Neural cell (in vitro differentiated cells): ENCODE measurements at regions not wholly inside any gene's neighbourhood (a gene's known extent, or its start where the extent isn't known, plus 50 kb on each side); places are given as distances from the start of the nearest gene placed in this dataset.

ENCODE experiments used
- H2AFZ ChIP-seq: fragments of 200-600, 300-800 bp; sonication (generic), shearing (Covaris generic); 2 replicates; pipeline ENCODE4 v1.6.0; 2014; ENCODE audit warnings: low read depth, mild to moderate bottlenecking, antibody characterized with exemption, low read length, moderate library complexity
- H3F3A ChIP-seq: fragments of 200-600 bp; shearing (Covaris generic); 2 replicates; pipeline ENCODE4 v1.6.1; 2016; ENCODE audit warnings: mild to moderate bottlenecking, moderate library complexity, mixed read lengths, antibody characterized with exemption, low read length; ENCODE audit not compliant: insufficient read depth, poor library complexity, severe bottlenecking
- H3K27ac ChIP-seq: fragments of 200-600, 300-800 bp; sonication (generic), shearing (Covaris generic); 2 replicates; pipeline ENCODE4 v1.5.1; 2014; ENCODE audit warnings: mild to moderate bottlenecking, low read length, moderate library complexity
- H3K27me3 ChIP-seq: fragments of 300-800, 200-600 bp; sonication (generic), shearing (Covaris generic); 2 replicates; pipeline ENCODE4 v1.6.0; 2014; ENCODE audit warnings: mild to moderate bottlenecking, low read depth, low read length, moderate library complexity; ENCODE audit not compliant: insufficient read depth
- H3K36me3 ChIP-seq: fragments of 300-800, 200-600 bp; sonication (generic), shearing (Covaris generic); 2 replicates; pipeline ENCODE4 v1.5.1; 2014; ENCODE audit warnings: mild to moderate bottlenecking, antibody characterized with exemption, low read length, moderate library complexity; ENCODE audit not compliant: insufficient read depth
- H3K4me2 ChIP-seq: fragments of 300-800, 200-600 bp; sonication (generic), shearing (Covaris generic); 2 replicates; pipeline ENCODE4 v1.6.0; 2014; ENCODE audit warnings: mild to moderate bottlenecking, low read length
- H3K4me3 ChIP-seq: fragments of 300-800, 200-600 bp; sonication (generic), shearing (Covaris generic); 2 replicates; pipeline ENCODE4 v1.5.1; 2014; ENCODE audit warnings: mild to moderate bottlenecking, low read length, moderate library complexity
- H3K79me2 ChIP-seq: fragments of 200-600 bp; shearing (Covaris generic); replicated peaks from 2 replicates; pipeline ENCODE4 v1.6.0; 2014; ENCODE audit warnings: mild to moderate bottlenecking, low read length, moderate library complexity; ENCODE audit not compliant: insufficient read depth
- H3K9ac ChIP-seq: fragments of 300-800, 200-600 bp; sonication (generic), shearing (Covaris generic); 2 replicates; pipeline ENCODE4 v1.6.1; 2016; ENCODE audit warnings: mild to moderate bottlenecking, low read length, mixed read lengths
- H3K9me2 ChIP-seq: fragments of 200-600 bp; shearing (Covaris generic); 2 replicates; pipeline ENCODE4 v1.6.1; 2016; ENCODE audit warnings: mild to moderate bottlenecking, low read length, mixed read lengths; ENCODE audit not compliant: insufficient read depth
- H3K9me3 ChIP-seq: fragments of 200-600, 300-800 bp; sonication (generic), shearing (Covaris generic); 2 replicates; pipeline ENCODE4 v1.6.1; 2016; ENCODE audit warnings: mild to moderate bottlenecking, mixed run types, low read length, moderate library complexity, mixed read lengths
- H4K20me1 ChIP-seq: fragments of 200-600 bp; shearing (Covaris generic); 2 replicates; pipeline ENCODE4 v1.6.1; 2016; ENCODE audit warnings: mild to moderate bottlenecking, mixed run types; ENCODE audit not compliant: insufficient read depth
- EP300 ChIP-seq: fragments of 450-650 bp; conservative IDR thresholded peaks from 2 replicates; pipeline ENCODE4 v1.6.1; 2014; ENCODE audit warnings: antibody characterized with exemption, mild to moderate bottlenecking, moderate library complexity; ENCODE audit not compliant: poor library complexity, severe bottlenecking
- EZH2 ChIP-seq: fragments of 200-600, 300-800 bp; shearing (Covaris generic), sonication (generic); IDR thresholded peaks from 2 replicates; pipeline ENCODE4 v1.6.1; 2014; ENCODE audit warnings: antibody characterized with exemption, low read length, borderline replicate concordance, mild to moderate bottlenecking; ENCODE audit not compliant: insufficient read depth, poor library complexity, severe bottlenecking
- MXI1 ChIP-seq: fragments of 450-650 bp; conservative IDR thresholded peaks from 2 replicates; pipeline ENCODE4 v1.6.1; 2014; ENCODE audit warnings: antibody characterized with exemption, mild to moderate bottlenecking; ENCODE audit not compliant: poor library complexity, severe bottlenecking
- POLR2AphosphoS5 ChIP-seq: IDR thresholded peaks from 2 replicates; pipeline ENCODE4 v1.6.1; 2012
- RAD21 ChIP-seq: fragments of 450-650 bp; conservative IDR thresholded peaks from 2 replicates; pipeline ENCODE4 v1.6.1; 2014; ENCODE audit warnings: antibody characterized with exemption, mild to moderate bottlenecking, moderate library complexity
- SMC3 ChIP-seq: fragments of 450-650 bp; conservative IDR thresholded peaks from 2 replicates; pipeline ENCODE4 v1.6.1; 2014; ENCODE audit warnings: antibody characterized with exemption, mild to moderate bottlenecking, moderate library complexity; ENCODE audit not compliant: poor library complexity
- TAF1 ChIP-seq: IDR thresholded peaks from 2 replicates; pipeline ENCODE4 v1.6.1; 2012; ENCODE audit warnings: low read depth
- TF ChIP-seq, protein P1 (sequence below): fragments of 450-650 bp; IDR thresholded peaks from 2 replicates; pipeline ENCODE4 v1.5.1; 2014; ENCODE audit warnings: antibody characterized with exemption, mild to moderate bottlenecking, moderate library complexity; ENCODE audit not compliant: poor library complexity, severe bottlenecking
- TF ChIP-seq, protein P2 (sequence below): IDR thresholded peaks from 2 replicates; pipeline ENCODE4 v1.6.1; 2012; ENCODE audit warnings: borderline replicate concordance

GRCh38 chr16:51591480-51591879 is 440.4 kb upstream of the SALL1 start:
- no peak overlapping the region for H2AFZ ChIP-seq
- no peaks in the 10 kb centered on the region for H3K9me2 ChIP-seq
- H3K9ac ChIP-seq, result no peak overlapping the region
- no peak overlapping the region for H3K4me3 ChIP-seq
- no peaks in the 10 kb centered on the region for H3K36me3 ChIP-seq
- no peak overlapping the region for H3K4me2 ChIP-seq
- H3K79me2 ChIP-seq, result no peaks in the 10 kb centered on the region
- H3F3A ChIP-seq, result no peaks in the 10 kb centered on the region
- no peak overlapping the region for H3K27ac ChIP-seq
- no peak for TF ChIP-seq EZH2
- TF ChIP-seq SMC3, result no peak
- TF ChIP-seq, protein P1, sequence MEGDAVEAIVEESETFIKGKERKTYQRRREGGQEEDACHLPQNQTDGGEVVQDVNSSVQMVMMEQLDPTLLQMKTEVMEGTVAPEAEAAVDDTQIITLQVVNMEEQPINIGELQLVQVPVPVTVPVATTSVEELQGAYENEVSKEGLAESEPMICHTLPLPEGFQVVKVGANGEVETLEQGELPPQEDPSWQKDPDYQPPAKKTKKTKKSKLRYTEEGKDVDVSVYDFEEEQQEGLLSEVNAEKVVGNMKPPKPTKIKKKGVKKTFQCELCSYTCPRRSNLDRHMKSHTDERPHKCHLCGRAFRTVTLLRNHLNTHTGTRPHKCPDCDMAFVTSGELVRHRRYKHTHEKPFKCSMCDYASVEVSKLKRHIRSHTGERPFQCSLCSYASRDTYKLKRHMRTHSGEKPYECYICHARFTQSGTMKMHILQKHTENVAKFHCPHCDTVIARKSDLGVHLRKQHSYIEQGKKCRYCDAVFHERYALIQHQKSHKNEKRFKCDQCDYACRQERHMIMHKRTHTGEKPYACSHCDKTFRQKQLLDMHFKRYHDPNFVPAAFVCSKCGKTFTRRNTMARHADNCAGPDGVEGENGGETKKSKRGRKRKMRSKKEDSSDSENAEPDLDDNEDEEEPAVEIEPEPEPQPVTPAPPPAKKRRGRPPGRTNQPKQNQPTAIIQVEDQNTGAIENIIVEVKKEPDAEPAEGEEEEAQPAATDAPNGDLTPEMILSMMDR, result no peak
- no peak for TF ChIP-seq EP300
- no peak for TF ChIP-seq RAD21
- no peak for TF ChIP-seq TAF1
- TF ChIP-seq, protein P2, sequence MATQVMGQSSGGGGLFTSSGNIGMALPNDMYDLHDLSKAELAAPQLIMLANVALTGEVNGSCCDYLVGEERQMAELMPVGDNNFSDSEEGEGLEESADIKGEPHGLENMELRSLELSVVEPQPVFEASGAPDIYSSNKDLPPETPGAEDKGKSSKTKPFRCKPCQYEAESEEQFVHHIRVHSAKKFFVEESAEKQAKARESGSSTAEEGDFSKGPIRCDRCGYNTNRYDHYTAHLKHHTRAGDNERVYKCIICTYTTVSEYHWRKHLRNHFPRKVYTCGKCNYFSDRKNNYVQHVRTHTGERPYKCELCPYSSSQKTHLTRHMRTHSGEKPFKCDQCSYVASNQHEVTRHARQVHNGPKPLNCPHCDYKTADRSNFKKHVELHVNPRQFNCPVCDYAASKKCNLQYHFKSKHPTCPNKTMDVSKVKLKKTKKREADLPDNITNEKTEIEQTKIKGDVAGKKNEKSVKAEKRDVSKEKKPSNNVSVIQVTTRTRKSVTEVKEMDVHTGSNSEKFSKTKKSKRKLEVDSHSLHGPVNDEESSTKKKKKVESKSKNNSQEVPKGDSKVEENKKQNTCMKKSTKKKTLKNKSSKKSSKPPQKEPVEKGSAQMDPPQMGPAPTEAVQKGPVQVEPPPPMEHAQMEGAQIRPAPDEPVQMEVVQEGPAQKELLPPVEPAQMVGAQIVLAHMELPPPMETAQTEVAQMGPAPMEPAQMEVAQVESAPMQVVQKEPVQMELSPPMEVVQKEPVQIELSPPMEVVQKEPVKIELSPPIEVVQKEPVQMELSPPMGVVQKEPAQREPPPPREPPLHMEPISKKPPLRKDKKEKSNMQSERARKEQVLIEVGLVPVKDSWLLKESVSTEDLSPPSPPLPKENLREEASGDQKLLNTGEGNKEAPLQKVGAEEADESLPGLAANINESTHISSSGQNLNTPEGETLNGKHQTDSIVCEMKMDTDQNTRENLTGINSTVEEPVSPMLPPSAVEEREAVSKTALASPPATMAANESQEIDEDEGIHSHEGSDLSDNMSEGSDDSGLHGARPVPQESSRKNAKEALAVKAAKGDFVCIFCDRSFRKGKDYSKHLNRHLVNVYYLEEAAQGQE, result no peak
- TF ChIP-seq MXI1, result no peak
- no peaks in the 10 kb centered on the region for H3K9me3 ChIP-seq
- no peaks in the 10 kb centered on the region for H3K27me3 ChIP-seq
- H4K20me1 ChIP-seq, result no peaks in the 10 kb centered on the region

GRCh38 chr16:51579652-51580360 is 428.7 kb upstream of the SALL1 start:
- Histone ChIP-seq H3F3A (no peaks in the 10 kb centered on the region), H3K9me2 (no peaks in the 10 kb centered on the region), H2AFZ (no peak overlapping the region), H3K36me3 (no peaks in the 10 kb centered on the region), H3K27me3 (no peaks in the 10 kb centered on the region), H3K4me2 (no peak overlapping the region), H4K20me1 (no peaks in the 10 kb centered on the region), H3K4me3 (no peak overlapping the region), H3K27ac (no peak overlapping the region), H3K79me2 (no peaks in the 10 kb centered on the region), H3K9me3 (no peaks in the 10 kb centered on the region), H3K9ac (no peak overlapping the region)
- TF ChIP-seq RAD21, result no peak
- TF ChIP-seq POLR2AphosphoS5, result no peak
- TF ChIP-seq SMC3, result no peak
- TF ChIP-seq EP300, result no peak
- no peak for TF ChIP-seq MXI1
- no peak for TF ChIP-seq EZH2
- TF ChIP-seq, protein P2, result no peak
- TF ChIP-seq TAF1, result no peak
- TF ChIP-seq, protein P1, result no peak
